ENCODE measurements at regions not wholly inside any gene's neighbourhood (a gene's known extent, or its start where the extent isn't known, plus 50 kb on each side); places are given as distances from the start of the nearest gene placed in this dataset.

GRCh38 chr9:118268046-118268445, 563.8 kb downstream of the TLR4 start:
- no peaks in the 10 kb centered on the region for H3K27me3 ChIP-seq (ENCODE audit: low read depth)
- intact Hi-C loops (cut with micrococcal nuclease) = no loop called here

GRCh38 chr9:118269623-118270022, 565.4 kb downstream of the TLR4 start:
- Histone ChIP-seq H3K4me3 (no peak overlapping the region), H3K36me3 (no peaks in the 10 kb centered on the region), H3K9me3 (replicated peaks) (no peaks in the 10 kb centered on the region), H3K4me1 (no peaks in the 10 kb centered on the region), H3K27ac (replicated peaks) (no peak overlapping the region), H3K27me3 (ENCODE audit: low read depth) (no peaks in the 10 kb centered on the region)
- intact Hi-C loops (cut with micrococcal nuclease) = no loop called here
- TF ChIP-seq CTCF (IDR thresholded peaks at IDR 0.05; ENCODE audit: borderline replicate concordance) = no peak
- DNase-seq = no peak

More at GRCh38 chr9:118268046-118268445, 563.8 kb downstream of the TLR4 start:
- Histone ChIP-seq H3K4me3 (no peak overlapping the region), H3K27ac (replicated peaks) (no peak overlapping the region), H3K36me3 (no peaks in the 10 kb centered on the region), H3K4me1 (no peaks in the 10 kb centered on the region), H3K9me3 (replicated peaks) (no peaks in the 10 kb centered on the region)
- no peak for TF ChIP-seq CTCF (IDR thresholded peaks at IDR 0.05; ENCODE audit: borderline replicate concordance)
- no peak for DNase-seq

GRCh38 chr9:118271331-118271730, 567.1 kb downstream of the TLR4 start:
- no peak overlapping the region for H3K4me3 ChIP-seq
- no peak for DNase-seq
- H3K4me1 ChIP-seq = no peaks in the 10 kb centered on the region
- H3K27ac ChIP-seq (replicated peaks) = no peak overlapping the region
- no peaks in the 10 kb centered on the region for H3K9me3 ChIP-seq (replicated peaks)
- H3K36me3 ChIP-seq = no peaks in the 10 kb centered on the region
- no peak for TF ChIP-seq CTCF (IDR thresholded peaks at IDR 0.05; ENCODE audit: borderline replicate concordance)
- no peaks in the 10 kb centered on the region for H3K27me3 ChIP-seq (ENCODE audit: low read depth)
- intact Hi-C loops (cut with micrococcal nuclease) = no loop called here

GRCh38 chr9:118271936-118272335, 567.7 kb downstream of the TLR4 start:
- Histone ChIP-seq H3K4me1 (no peaks in the 10 kb centered on the region), H3K36me3 (no peaks in the 10 kb centered on the region), H3K4me3 (no peak overlapping the region), H3K27me3 (ENCODE audit: low read depth) (no peaks in the 10 kb centered on the region), H3K9me3 (replicated peaks) (no peaks in the 10 kb centered on the region), H3K27ac (replicated peaks) (no peak overlapping the region)
- intact Hi-C loops (cut with micrococcal nuclease) = no loop called here
- no peak for TF ChIP-seq CTCF (IDR thresholded peaks at IDR 0.05; ENCODE audit: borderline replicate concordance)
- DNase-seq = no peak

- no peak for DNase-seq
- Histone ChIP-seq H3K4me3 (no peak overlapping the region), H3K27ac (replicated peaks) (no peak overlapping the region), H3K9me3 (replicated peaks) (no peaks in the 10 kb centered on the region), H3K36me3 (no peaks in the 10 kb centered on the region), H3K27me3 (ENCODE audit: low read depth) (no peaks in the 10 kb centered on the region), H3K4me1 (no peaks in the 10 kb centered on the region)
- TF ChIP-seq CTCF (IDR thresholded peaks at IDR 0.05; ENCODE audit: borderline replicate concordance) = no peak
- intact Hi-C loops (cut with micrococcal nuclease) = no loop called here
Observed at GRCh38 chr9:118273048-118273447, 568.8 kb downstream of the TLR4 start.

- Histone ChIP-seq H3K36me3 (no peaks in the 10 kb centered on the region), H3K27ac (replicated peaks) (no peak overlapping the region), H3K4me3 (no peak overlapping the region), H3K4me1 (no peaks in the 10 kb centered on the region), H3K27me3 (ENCODE audit: low read depth) (peaks cover 3% of the 10 kb centered on the region), H3K9me3 (replicated peaks) (no peaks in the 10 kb centered on the region)
- DNase-seq = no peak
- TF ChIP-seq CTCF (IDR thresholded peaks at IDR 0.05; ENCODE audit: borderline replicate concordance) = no peak
- intact Hi-C loops (cut with micrococcal nuclease) = no loop called here
Observed at GRCh38 chr9:118276784-118277183, 572.6 kb downstream of the TLR4 start.

Measured in left ventricle myocardium inferior (tissue), 1 donor.